B cell (primary cell): ENCODE measurements at regions not wholly inside any gene's neighbourhood (a gene's known extent, or its start where the extent isn't known, plus 50 kb on each side); places are given as distances from the start of the nearest gene placed in this dataset.

Source experiments
- ATAC-seq: fragments of 200-7000 bp; cut with Tn5 transposase; one replicate; pipeline ENCODE4 v1.10.0; 2021; ENCODE audit warnings: low read depth, mild to moderate bottlenecking, moderate number of reproducible peaks, moderate library complexity
- CTCF ChIA-PET: fragments of 350-600 bp; sonication (Branson Sonifier 250); formaldehyde crosslinking; loops from one replicate; lab custom pipeline; 2021; ENCODE audit warnings: antibody characterized with exemption, inconsistent platforms; lab: Charles Lee
- POLR2A ChIA-PET: fragments of 350-600 bp; sonication (Branson Sonifier 250); formaldehyde crosslinking; loops from one replicate; lab custom pipeline; 2021; ENCODE audit warnings: antibody characterized with exemption; lab: Charles Lee
- DNase-seq: peaks from one replicate; pipeline ENCODE4 v3.0.0; 2013
- H2AFZ ChIP-seq: 2 replicates; pipeline ENCODE4 v1.6.1; 2012; ENCODE audit warnings: mild to moderate bottlenecking, low read depth, low read length; ENCODE audit not compliant: insufficient read depth, poor library complexity, severe bottlenecking
- H3K27ac ChIP-seq, 2 donors: 1 replicate in 1 of 2; 2 replicates in 1 of 2; pipeline ENCODE4 v1.5.1; 2012 to 2013; ENCODE audit warnings: low read length in 2 of 2, mild to moderate bottlenecking in 2 of 2, moderate library complexity in 1 of 2
- H3K27me3 ChIP-seq, 4 experiments: fragments of 200-600 bp in 1 of 4; sonication (generic) in 1 of 4; replicated peaks in 1 of 4; 1 replicate in 2 of 4; 2 replicates in 2 of 4; pipeline versions ENCODE4 v1.6.1 to v1.7.0; 2013 to 2016; ENCODE audit warnings: low read length in 3 of 4, mild to moderate bottlenecking in 2 of 4, mixed read lengths in 1 of 4, moderate library complexity in 1 of 4; ENCODE audit not compliant: insufficient read depth in 4 of 4, control insufficient read depth in 3 of 4; ENCODE audit errors: control extremely low read depth in 1 of 4
- H3K36me3 ChIP-seq, 2 experiments: replicated peaks in 1 of 2; 1 replicate in 1 of 2; 2 replicates in 1 of 2; pipeline versions ENCODE4 v1.6.1 to v1.7.1; 2013; ENCODE audit warnings: low read length in 1 of 2; ENCODE audit not compliant: insufficient read depth in 2 of 2, control insufficient read depth in 1 of 2; ENCODE audit errors: control extremely low read depth in 1 of 2, extremely low read depth in 1 of 2
- H3K4me1 ChIP-seq, 2 donors: fragments of 200-600 bp in 1 of 2; sonication (generic) in 1 of 2; 1 replicate in 1 of 2; 2 replicates in 1 of 2; pipeline versions ENCODE4 v1.5.1 to v1.6.1; 2013 to 2017; ENCODE audit warnings: low read length in 2 of 2; ENCODE audit not compliant: control insufficient read depth in 2 of 2, insufficient read depth in 2 of 2
- H3K4me2 ChIP-seq: replicated peaks from 2 replicates; pipeline ENCODE3; 2012; ENCODE audit warnings: mild to moderate bottlenecking, low read depth, low read length; ENCODE audit not compliant: poor library complexity, severe bottlenecking
- H3K4me3 ChIP-seq, 5 experiments: fragments of 200-600 bp in 1 of 5; sonication (generic) in 1 of 5; 1 replicate in 3 of 5; 2 replicates in 2 of 5; pipeline versions ENCODE4 v1.5.1 to v1.7.0; 2011 to 2016; ENCODE audit warnings: low read length in 4 of 5, mild to moderate bottlenecking in 4 of 5, low read depth in 2 of 5, control low read depth in 1 of 5, moderate library complexity in 1 of 5; ENCODE audit not compliant: insufficient read depth in 1 of 5; ENCODE audit errors: control extremely low read depth in 1 of 5, extremely low read depth in 1 of 5
- H3K79me2 ChIP-seq: fragments of 200-600 bp; sonication (generic); one replicate; pipeline ENCODE4 v1.6.0; 2016; ENCODE audit warnings: low read length; ENCODE audit not compliant: control insufficient read depth, insufficient read depth
- H3K9ac ChIP-seq: fragments of 200-600 bp; sonication (generic); 2 replicates; pipeline ENCODE4 v1.6.1; 2017; ENCODE audit warnings: mild to moderate bottlenecking, low read length, moderate library complexity
- H3K9me3 ChIP-seq, 3 donors: one replicate each; pipeline versions ENCODE4 v1.6.1 to v1.7.1; 2013; ENCODE audit warnings: low read length in 2 of 3; ENCODE audit not compliant: control insufficient read depth in 2 of 3, insufficient read depth in 1 of 3; ENCODE audit errors: control extremely low read depth in 1 of 3
- H4K20me1 ChIP-seq: 2 replicates; pipeline ENCODE4 v1.6.0; 2012; ENCODE audit warnings: mild to moderate bottlenecking, low read length; ENCODE audit not compliant: insufficient read depth, control insufficient read depth, poor library complexity, severe bottlenecking
- H3K27ac Mint-ChIP-seq: one replicate; pipeline ENCODE4 v1.8.0; 2021; ENCODE audit warnings: mixed read lengths
- H3K27me3 Mint-ChIP-seq: one replicate; pipeline ENCODE4 v1.8.0; 2021; ENCODE audit warnings: mixed read lengths
- H3K4me1 Mint-ChIP-seq: one replicate; pipeline ENCODE4 v1.8.0; 2021; ENCODE audit warnings: mixed read lengths
- H3K4me3 Mint-ChIP-seq: one replicate; pipeline ENCODE4 v1.8.0; 2021; ENCODE audit warnings: mixed read lengths
- H3K9me3 Mint-ChIP-seq: one replicate; pipeline ENCODE4 v1.8.0; 2022; ENCODE audit warnings: mixed read lengths; ENCODE audit not compliant: insufficient read depth
- EZH2 ChIP-seq: IDR thresholded peaks from 2 replicates; pipeline ENCODE4 v1.6.1; 2012; ENCODE audit warnings: borderline replicate concordance, low read depth, mild to moderate bottlenecking, moderate library complexity, low read length; ENCODE audit not compliant: insufficient read depth, poor library complexity, severe bottlenecking
- WGBS: methylation state at CpG from one replicate; pipeline ENCODE4 v1.1.5; 2013; ENCODE audit warnings: missing lambda C conversion rate; ENCODE audit not compliant: insufficient coverage; 5-methylcytosine and 5-hydroxymethylcytosine counted together
- intact Hi-C: fragments of 100-400 bp; cut with micrococcal nuclease; formaldehyde crosslinking; loops from one replicate; pipeline ENCODE4 v1.10.0; 2022
- TF ChIP-seq, protein P1 (sequence below): fragments of 200-600 bp; IDR thresholded peaks from one replicate; pipeline ENCODE4 v1.8.0; 2022; ENCODE audit warnings: antibody characterized with exemption, mild to moderate bottlenecking

DNA sequence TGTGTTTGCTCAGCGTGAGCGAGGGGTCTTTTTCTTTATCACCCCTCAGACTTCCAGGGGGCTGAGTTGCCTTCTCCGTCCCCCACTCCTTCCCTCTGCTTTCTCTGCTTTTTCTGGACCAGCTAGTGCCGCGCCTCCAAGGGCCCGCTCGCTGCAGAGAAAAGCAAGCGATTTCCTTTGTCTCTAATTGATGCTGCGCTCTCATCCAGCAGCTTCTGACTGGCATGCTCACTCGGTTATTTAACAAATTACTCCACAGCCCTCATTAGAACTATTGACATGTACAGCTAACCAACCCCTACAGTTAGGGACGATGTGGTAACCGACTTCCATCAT, 288.0 kb downstream of the ELAVL2 start:
- Histone ChIP-seq H3K27me3 (peaks cover 0 to 5% (median 0%) of the 10 kb centered on the region in 4 experiments), H3K9ac (no peak overlapping the region), H3K4me2 (no peak overlapping the region), H2AFZ (no peak overlapping the region), H3K4me3 (no peak overlapping the region), H4K20me1 (no peaks in the 10 kb centered on the region), H3K4me1 (no peaks in the 10 kb centered on the region), H3K27ac (no peak overlapping the region), H3K79me2 (no peaks in the 10 kb centered on the region), H3K9me3 (no peaks in the 10 kb centered on the region), H3K36me3 (no peaks in the 10 kb centered on the region)
- ATAC-seq (no peak), DNase-seq (no peak)
- Mint-ChIP-seq H3K4me3 (no peak overlapping the region), H3K4me1 (no peaks in the 10 kb centered on the region), H3K27ac (no peak overlapping the region), H3K9me3 (no peaks in the 10 kb centered on the region), H3K27me3 (no peaks in the 10 kb centered on the region)
- intact Hi-C loops = no loop called here
- 46% methylated on average over 8 of the region's 12 CpGs for WGBS
- ChIA-PET POLR2A (no interaction called here), CTCF (no interaction called here)
- TF ChIP-seq, protein P1, sequence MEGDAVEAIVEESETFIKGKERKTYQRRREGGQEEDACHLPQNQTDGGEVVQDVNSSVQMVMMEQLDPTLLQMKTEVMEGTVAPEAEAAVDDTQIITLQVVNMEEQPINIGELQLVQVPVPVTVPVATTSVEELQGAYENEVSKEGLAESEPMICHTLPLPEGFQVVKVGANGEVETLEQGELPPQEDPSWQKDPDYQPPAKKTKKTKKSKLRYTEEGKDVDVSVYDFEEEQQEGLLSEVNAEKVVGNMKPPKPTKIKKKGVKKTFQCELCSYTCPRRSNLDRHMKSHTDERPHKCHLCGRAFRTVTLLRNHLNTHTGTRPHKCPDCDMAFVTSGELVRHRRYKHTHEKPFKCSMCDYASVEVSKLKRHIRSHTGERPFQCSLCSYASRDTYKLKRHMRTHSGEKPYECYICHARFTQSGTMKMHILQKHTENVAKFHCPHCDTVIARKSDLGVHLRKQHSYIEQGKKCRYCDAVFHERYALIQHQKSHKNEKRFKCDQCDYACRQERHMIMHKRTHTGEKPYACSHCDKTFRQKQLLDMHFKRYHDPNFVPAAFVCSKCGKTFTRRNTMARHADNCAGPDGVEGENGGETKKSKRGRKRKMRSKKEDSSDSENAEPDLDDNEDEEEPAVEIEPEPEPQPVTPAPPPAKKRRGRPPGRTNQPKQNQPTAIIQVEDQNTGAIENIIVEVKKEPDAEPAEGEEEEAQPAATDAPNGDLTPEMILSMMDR = no peak
- no peak for TF ChIP-seq EZH2

DNA sequence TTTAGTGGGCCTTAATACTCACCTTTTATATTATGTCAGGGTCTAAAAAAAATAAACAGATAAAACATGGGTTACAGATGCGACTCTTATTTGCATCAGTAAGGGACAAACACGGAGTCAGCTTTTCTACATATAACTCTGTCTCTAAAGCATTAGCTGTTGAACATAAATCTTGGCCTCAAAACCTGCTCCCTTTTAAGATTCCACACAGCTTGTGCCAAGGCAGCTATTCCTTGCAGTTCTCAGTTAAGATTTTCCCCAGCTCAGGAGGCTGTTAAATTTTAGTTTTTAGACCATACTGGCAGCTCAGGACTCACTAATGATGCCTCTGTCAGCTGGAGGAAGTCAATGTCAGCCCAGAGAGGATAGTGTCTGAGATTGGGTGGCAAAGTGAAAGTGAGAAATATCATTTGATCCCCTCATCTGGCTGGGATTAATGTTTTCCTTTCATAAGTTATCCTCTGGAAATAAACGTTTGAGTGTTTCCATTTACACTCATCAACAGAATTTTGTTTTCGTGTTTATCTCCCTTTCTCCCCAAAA, 287.5 kb downstream of the ELAVL2 start:
- H3K4me3 Mint-ChIP-seq = no peak overlapping the region
- POLR2A ChIA-PET = no interaction called here
- no peak for DNase-seq

More for the DNA sequence above, 287.5 kb downstream of the ELAVL2 start:
- no peak overlapping the region for H3K27ac ChIP-seq
- CTCF ChIA-PET = no interaction called here
- Mint-ChIP-seq H3K27ac (no peak overlapping the region), H3K4me1 (no peaks in the 10 kb centered on the region), H3K9me3 (no peaks in the 10 kb centered on the region), H3K27me3 (no peaks in the 10 kb centered on the region)
- ATAC-seq = no peak
- no peaks in the 10 kb centered on the region for H3K4me1 ChIP-seq
- intact Hi-C loops = no loop called here
- no peaks in the 10 kb centered on the region for H3K79me2 ChIP-seq
- WGBS = no CpG with 5 or more reads among the region's 4 CpGs
- no peak overlapping the region for H3K4me3 ChIP-seq
- H3K36me3 ChIP-seq = no peaks in the 10 kb centered on the region
- H3K9ac ChIP-seq = no peak overlapping the region
- no peak overlapping the region for H3K4me2 ChIP-seq
- no peaks in the 10 kb centered on the region for H4K20me1 ChIP-seq
- TF ChIP-seq, protein P1 = no peak
- no peak for TF ChIP-seq EZH2
- H3K27me3 ChIP-seq = peaks cover 0 to 5% (median 0%) of the 10 kb centered on the region in 4 experiments
- no peak overlapping the region for H2AFZ ChIP-seq
- H3K9me3 ChIP-seq = no peaks in the 10 kb centered on the region
